Colonic mucosa (tissue), 4 donors: ENCODE measurements at regions not wholly inside any gene's neighbourhood (a gene's known extent, or its start where the extent isn't known, plus 50 kb on each side); places are given as distances from the start of the nearest gene placed in this dataset.

Source experiments
- DNase-seq: peaks from one replicate; pipeline ENCODE4 v3.0.0-alpha.2; 2020
- H3K27ac ChIP-seq: fragments of 200-600 bp; one replicate; pipeline ENCODE4 v1.8.0; 2021
- H3K27me3 ChIP-seq: fragments of 200-600 bp; one replicate; pipeline ENCODE4 v1.8.0; 2021
- H3K36me3 ChIP-seq: fragments of 200-600 bp; one replicate; pipeline ENCODE4 v1.8.0; 2021
- H3K4me1 ChIP-seq: fragments of 200-600 bp; one replicate; pipeline ENCODE4 v1.8.0; 2021; ENCODE audit warnings: mild to moderate bottlenecking
- H3K4me3 ChIP-seq: fragments of 200-600 bp; one replicate; pipeline ENCODE4 v1.8.0; 2021
- H3K9ac ChIP-seq, 2 donors: one replicate each; pipeline ENCODE4 v1.7.0; 2013; ENCODE audit warnings: control low read depth in 2 of 2, low read depth in 2 of 2, low read length in 2 of 2
- H3K9me3 ChIP-seq: fragments of 200-600 bp; one replicate; pipeline ENCODE4 v1.8.0; 2021
- CTCF ChIP-seq: fragments of 200-600 bp; IDR thresholded peaks from one replicate; pipeline ENCODE4 v1.8.0; 2022; ENCODE audit warnings: antibody characterized with exemption, mild to moderate bottlenecking
- intact Hi-C: fragments of 100-400 bp; cut with DNase I; formaldehyde crosslinking; loops from one replicate; pipeline ENCODE4 v1.14.1; 2022
- donor health status: healthy.
- donor health status: DM: no; HTN: no; CAD: no.
- donor health status: DM: no; HTN: no; CAD: no.

DNA sequence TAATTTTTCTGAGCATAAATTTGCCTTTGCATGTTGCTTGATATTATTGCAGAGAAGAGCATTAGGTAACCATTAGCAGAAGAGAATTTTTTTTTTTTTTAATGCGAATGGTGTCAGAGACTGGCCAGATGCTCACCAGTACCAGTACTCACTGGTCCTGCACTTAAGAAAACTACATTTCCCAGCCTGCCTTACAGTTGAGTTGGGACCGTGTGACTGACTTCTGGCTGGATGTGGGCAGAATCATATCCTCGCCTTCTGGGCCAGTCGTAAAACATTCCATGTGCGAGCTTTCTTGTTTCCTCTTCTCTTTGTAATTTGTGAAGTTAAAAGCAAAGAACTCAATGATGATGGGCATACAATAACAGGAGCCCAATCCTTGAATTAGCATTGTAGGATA, 132.4 kb downstream of the LRRC30 start:
- intact Hi-C loops, result no loop called here
- no peak for TF ChIP-seq CTCF
- Histone ChIP-seq H3K4me1 (no peaks in the 10 kb centered on the region), H3K36me3 (no peaks in the 10 kb centered on the region), H3K27ac (no peak overlapping the region), H3K9ac (no peak overlapping the region), H3K27me3 (no peaks in the 10 kb centered on the region), H3K4me3 (no peak overlapping the region), H3K9me3 (no peaks in the 10 kb centered on the region)
- DNase-seq, result no peak

DNA sequence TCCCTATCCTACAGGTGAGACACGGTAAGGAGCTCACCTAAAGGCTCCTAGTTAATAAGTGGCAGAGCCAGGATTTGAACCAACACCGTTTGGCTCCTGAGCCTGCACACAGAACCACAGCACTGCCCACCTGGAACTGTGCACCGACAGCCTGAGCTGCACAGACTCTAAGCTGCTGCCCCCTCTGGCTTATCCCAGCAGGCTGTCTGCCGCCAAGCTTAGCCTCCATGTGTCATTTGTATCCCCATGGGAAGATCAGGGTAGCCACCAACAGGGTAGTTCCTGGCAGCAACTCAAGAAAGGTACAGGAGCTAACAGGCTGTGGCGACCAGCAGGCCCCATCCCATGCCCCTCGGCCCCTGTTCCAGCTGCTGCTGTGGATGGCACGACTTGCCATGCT, 135.7 kb downstream of the LRRC30 start:
- H3K4me1 ChIP-seq, result no peaks in the 10 kb centered on the region
- no peak overlapping the region for H3K4me3 ChIP-seq
- H3K36me3 ChIP-seq, result no peaks in the 10 kb centered on the region
- intact Hi-C loops, result no loop called here
- no peak for DNase-seq
- no peaks in the 10 kb centered on the region for H3K9me3 ChIP-seq
- H3K27ac ChIP-seq, result no peak overlapping the region
- no peak overlapping the region for H3K9ac ChIP-seq
- no peak for TF ChIP-seq CTCF
- H3K27me3 ChIP-seq, result no peaks in the 10 kb centered on the region

GRCh38 chr18:7367336-7367735, 136.4 kb downstream of the LRRC30 start:
- Histone ChIP-seq H3K36me3 (no peaks in the 10 kb centered on the region), H3K9ac (no peak overlapping the region), H3K27ac (no peak overlapping the region), H3K9me3 (no peaks in the 10 kb centered on the region), H3K4me3 (no peak overlapping the region), H3K27me3 (no peaks in the 10 kb centered on the region), H3K4me1 (no peaks in the 10 kb centered on the region)
- DNase-seq, result no peak
- no peak for TF ChIP-seq CTCF
- intact Hi-C loops, result no loop called here

GRCh38 chr18:7369006-7369405, 138.1 kb downstream of the LRRC30 start:
- Histone ChIP-seq H3K36me3 (no peaks in the 10 kb centered on the region), H3K9me3 (no peaks in the 10 kb centered on the region), H3K4me1 (no peaks in the 10 kb centered on the region), H3K9ac (no peak overlapping the region), H3K27ac (no peak overlapping the region), H3K4me3 (no peak overlapping the region), H3K27me3 (no peaks in the 10 kb centered on the region)
- no peak for TF ChIP-seq CTCF
- DNase-seq, result no peak
- intact Hi-C loops, result no loop called here

DNA sequence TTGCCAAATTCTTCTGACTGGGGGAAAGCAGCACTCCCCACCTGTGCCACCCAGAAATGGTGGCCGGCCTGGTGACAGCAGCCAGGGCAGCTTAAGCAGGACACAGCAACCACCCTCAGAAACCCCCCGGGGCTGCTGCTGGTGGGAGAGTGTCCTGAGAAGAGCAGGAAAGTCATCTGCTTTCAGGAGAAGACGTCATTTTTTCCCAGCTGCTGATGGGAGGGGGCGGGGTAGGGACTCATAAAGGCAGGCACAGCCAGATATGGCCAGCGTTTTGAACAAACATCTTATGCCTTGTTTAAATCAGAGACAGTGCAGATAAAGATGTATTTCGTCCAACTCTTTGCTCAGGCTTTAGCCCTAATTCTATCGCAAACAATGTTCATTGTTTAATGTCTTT, 139.5 kb downstream of the LRRC30 start:
- no peak overlapping the region for H3K9ac ChIP-seq
- TF ChIP-seq CTCF, result no peak
- intact Hi-C loops, result no loop called here
- H3K27ac ChIP-seq, result no peak overlapping the region
- no peaks in the 10 kb centered on the region for H3K9me3 ChIP-seq
- H3K36me3 ChIP-seq, result no peaks in the 10 kb centered on the region
- no peak for DNase-seq
- no peaks in the 10 kb centered on the region for H3K27me3 ChIP-seq
- H3K4me1 ChIP-seq, result no peaks in the 10 kb centered on the region
- H3K4me3 ChIP-seq, result no peak overlapping the region

- intact Hi-C loops, result no loop called here
These were observed 139.9 kb downstream of the LRRC30 start for GRCh38 chr18:7370802-7371201.

More at GRCh38 chr18:7370802-7371201, 139.9 kb downstream of the LRRC30 start:
- Histone ChIP-seq H3K27me3 (no peaks in the 10 kb centered on the region), H3K9ac (no peak overlapping the region), H3K9me3 (no peaks in the 10 kb centered on the region), H3K36me3 (no peaks in the 10 kb centered on the region), H3K4me3 (no peak overlapping the region), H3K4me1 (no peaks in the 10 kb centered on the region), H3K27ac (no peak overlapping the region)
- TF ChIP-seq CTCF, result no peak
- no peak for DNase-seq
